Activated CD4-positive, alpha-beta T cell treated with anti-CD3 and anti-CD28 coated beads, Interleukin-2, amount 50 U/mL, for 16 hours (primary cell): ENCODE measurements at regions not wholly inside any gene's neighbourhood (a gene's known extent, or its start where the extent isn't known, plus 50 kb on each side); places are given as distances from the start of the nearest gene placed in this dataset.
"Not testable (repeated sequence)": the region's sequence is repeated elsewhere in the genome, so short reads cannot be mapped to it uniquely, and the experiment has no call there.

Experiments
- DNase-seq: peaks from one replicate; pipeline ENCODE4 v3.0.0-alpha.2; 2020

- DNase-seq, result no peak
Measured at GRCh38 chr7:82559193-82559805, 115.7 kb upstream of the CACNA2D1 start.

DNA sequence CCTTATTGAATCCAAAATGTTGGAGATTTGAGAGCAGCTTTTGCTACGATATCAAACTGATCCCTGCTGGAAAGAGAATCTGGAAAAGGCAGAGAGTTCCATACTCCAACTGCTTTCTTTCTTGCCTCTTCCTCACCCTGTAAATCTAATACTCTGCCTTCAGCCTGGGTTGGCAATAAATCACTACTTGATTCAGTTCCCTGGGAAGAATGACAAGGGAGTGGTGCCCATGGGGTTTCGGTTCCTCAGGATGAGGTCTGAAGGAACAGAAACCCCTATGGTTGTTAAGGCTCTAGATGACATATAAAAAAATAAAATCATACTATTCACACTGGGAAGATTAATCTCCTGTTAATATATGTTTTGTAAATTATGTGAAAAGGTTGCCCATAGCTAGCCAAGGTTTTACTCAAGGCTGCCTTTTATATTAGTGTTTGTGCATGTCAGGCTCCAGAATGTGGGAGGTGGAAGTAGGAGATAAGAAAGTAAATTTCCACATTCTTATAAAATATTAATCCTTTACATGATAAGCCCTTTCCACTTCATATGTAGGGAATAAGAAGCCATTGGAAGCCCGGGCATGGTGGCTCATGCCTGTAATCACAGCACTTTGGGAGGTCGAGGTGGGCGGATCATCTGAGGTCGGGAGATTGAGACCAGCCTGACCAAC, 106.2 kb upstream of the CACNA2D1 start:
- DNase-seq, result no peak

- no peak for DNase-seq
Measured at GRCh38 chr7:82548141-82548688, 104.6 kb upstream of the CACNA2D1 start.

DNA sequence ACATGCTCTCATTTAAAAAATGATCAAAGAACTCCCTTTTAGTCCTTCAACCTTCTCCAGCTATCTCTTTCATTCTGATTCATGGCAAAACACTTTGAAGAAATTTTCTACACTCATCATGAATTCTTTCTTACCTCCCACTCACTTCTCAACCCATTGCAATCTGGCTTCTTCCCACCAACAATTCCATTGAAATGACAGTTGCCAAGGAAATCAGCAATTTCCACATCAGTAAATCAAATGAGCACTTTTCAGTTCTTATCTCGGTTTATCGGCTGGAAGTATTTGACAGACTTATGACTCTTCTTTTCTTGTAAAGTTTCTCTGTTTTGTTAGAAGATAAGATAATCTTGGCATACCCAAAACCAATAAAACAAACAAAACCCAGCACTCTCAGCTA, 99.1 kb upstream of the CACNA2D1 start:
- DNase-seq, result no peak

DNA sequence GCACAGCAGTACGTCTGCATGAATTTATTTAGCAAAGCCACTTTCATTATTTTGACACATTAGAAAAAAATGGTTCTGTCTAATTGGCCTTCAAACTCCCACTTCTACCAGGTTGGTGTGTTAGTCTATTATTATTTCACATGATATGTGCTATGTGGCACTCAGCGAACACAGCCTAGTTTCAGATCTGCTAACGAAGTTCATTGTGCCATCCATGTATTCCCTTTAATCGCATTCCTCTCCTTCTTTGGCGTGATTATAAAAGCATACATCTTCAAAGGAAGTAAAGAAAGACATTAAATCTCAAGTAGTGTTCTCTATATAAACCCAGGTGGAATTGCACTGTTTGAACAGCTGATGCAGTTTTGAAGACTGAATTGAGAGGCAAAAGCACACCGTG, 96.4 kb upstream of the CACNA2D1 start:
- no peak for DNase-seq

- DNase-seq, result no peak
Measured at GRCh38 chr7:82534684-82535083, 91.1 kb upstream of the CACNA2D1 start.

DNA sequence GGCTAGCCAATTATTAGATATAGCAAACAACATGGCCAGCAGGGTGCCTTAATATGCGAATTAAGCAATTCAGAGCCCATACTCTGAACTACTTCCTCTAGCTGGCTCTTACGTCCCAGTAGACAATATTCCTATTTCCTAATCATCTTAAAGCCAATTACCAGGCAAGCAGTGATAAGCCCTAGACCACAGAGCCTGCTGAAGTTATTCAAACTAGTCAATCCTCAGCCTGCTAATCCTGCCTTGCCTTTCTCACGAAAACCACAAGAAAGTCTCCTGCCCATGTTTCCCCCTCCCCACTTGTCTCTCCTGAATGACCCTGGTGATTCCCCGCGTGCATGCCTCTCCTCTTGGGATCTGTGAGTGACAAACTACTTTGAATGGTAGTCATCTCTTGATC, 86.8 kb upstream of the CACNA2D1 start:
- DNase-seq, result no peak

- DNase-seq, result no peak
Measured at GRCh38 chr7:82528577-82529310, 85.2 kb upstream of the CACNA2D1 start.

DNA sequence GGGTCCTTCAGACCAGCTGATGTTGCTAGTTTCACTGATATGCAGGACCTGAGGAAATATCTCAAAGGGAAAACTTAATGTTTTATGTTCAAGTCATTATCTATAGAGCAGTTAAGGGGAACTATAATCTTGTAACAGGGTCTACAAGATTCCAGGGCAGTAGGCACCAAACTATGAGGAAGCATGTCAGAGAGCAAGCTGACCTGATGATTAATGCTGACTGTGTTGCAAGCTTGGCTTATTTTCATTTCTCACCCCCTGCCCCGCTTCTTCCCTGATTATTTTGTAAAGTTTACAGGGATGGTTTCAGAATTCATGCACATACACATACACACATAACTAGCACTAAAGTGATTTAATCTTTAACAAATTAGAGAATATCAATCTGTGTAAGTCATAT, 84.3 kb upstream of the CACNA2D1 start:
- no peak for DNase-seq

DNA sequence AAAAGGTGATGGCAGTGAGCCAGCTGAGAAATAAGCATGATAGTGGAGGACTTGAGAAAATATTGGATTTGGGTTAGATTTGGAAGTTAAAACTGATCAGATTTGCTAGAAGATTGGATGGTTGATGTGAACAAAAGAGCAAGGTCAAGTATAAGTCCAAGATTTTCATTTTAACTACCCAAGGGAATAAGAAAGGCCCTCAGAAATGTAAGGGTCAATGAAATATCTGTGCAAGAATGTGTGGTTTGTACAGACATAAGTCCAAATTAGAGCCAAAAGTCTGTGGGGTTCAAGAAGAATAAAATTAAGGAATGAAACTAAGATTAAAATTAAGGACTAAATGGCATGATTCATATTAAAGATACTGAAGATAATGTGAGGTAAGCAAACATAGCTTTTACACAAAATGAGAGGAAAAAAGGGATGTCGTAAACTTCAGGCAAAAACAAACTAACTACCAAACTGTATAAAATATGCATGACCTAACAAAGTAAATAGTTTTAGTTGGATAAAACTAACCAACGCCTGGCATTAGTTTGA, 78.4 kb upstream of the CACNA2D1 start:
- no peak for DNase-seq

GRCh38 chr7:82517050-82517449, 73.5 kb upstream of the CACNA2D1 start:
- DNase-seq, result no peak

- DNase-seq, result no peak
Measured at GRCh38 chr7:82511542-82511941, 68.0 kb upstream of the CACNA2D1 start.

GRCh38 chr7:82507976-82508677, 64.5 kb upstream of the CACNA2D1 start:
- no peak for DNase-seq

- no peak for DNase-seq
Measured at GRCh38 chr7:82507365-82507975, 63.9 kb upstream of the CACNA2D1 start.

DNA sequence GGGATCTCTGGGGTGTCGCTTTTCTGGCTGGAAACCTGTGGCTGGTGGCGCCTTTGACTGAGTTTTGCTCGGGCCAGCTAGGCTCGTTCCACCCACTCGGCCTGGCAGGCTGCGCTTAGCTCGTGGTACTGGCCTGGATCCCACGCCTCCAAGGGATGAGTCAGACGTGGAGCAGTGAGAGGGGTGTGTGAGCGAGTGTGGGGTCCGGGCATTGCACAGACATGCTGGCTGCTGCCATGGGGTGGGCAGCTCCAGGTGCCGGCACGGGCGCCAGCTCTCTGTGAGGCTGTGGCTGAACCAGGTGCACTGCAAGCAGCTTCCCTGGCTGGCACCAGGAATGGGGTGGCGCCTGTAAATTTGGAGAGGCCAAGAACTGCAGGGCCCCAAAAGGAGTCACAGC, 63.1 kb upstream of the CACNA2D1 start:
- no peak for DNase-seq

GRCh38 chr7:82506208-82506607, 62.6 kb upstream of the CACNA2D1 start:
- no peak for DNase-seq

DNA sequence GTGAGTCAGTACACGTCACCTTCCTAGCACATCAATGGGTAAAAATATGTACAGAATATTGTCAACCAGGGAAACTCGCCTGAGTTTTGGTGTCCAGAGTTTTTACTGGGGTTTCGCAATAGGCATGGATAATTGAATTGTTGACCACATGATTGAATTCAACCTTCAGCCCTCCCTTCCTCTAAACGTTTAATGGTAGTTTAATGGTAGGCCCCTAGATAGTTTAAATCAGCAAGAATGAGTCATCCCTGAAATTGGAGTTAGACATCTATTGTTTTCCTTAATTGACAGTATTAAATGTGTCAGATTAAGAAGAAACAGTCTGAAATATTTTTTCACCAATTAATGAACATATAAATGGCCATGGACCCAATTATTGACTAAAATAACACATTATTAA, 57.8 kb upstream of the CACNA2D1 start:
- DNase-seq, result no peak

DNA sequence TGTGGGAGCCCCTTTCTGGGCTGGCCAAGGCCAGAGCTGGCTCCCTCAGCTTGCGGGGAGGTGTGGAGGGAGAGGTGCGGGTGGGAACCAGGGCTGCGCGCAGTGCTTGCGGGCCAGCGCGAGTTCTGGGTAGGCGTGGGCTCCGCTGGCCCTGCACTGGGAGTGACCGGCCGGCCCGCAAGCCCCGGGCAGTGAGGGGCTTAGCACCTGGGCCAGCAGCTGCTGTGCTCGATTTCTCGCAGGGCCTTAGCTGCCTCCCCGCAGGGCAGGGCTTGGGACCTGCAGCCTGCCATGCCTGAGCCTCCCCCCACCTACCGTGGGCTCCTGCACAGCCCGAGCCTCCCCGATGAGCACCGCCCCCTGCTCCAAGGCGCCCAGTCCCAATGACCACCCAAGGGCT, 56.0 kb upstream of the CACNA2D1 start:
- DNase-seq, result not testable (repeated sequence)

GRCh38 chr7:82494420-82494819, 50.8 kb upstream of the CACNA2D1 start:
- no peak for DNase-seq
